ENCODE measurements at regions not wholly inside any gene's neighbourhood (a gene's known extent, or its start where the extent isn't known, plus 50 kb on each side); places are given as distances from the start of the nearest gene placed in this dataset.

- TF ChIP-seq POLR2A (IDR thresholded peaks at IDR 0.05) (no peak), CTCF (IDR thresholded peaks at IDR 0.05 in 4 of 5, conservative IDR thresholded peaks at IDR 0.05 in 1 of 5) (peak in 2 of 5 experiments; percentile 12 to 16)
These were observed 1438.1 kb downstream of the UQCRFS1 start for GRCh38 chr19:27774827-27775226.

All from gastrocnemius medialis (tissue), 4 donors.